Stomach (tissue), 4 donors: ENCODE measurements at regions not wholly inside any gene's neighbourhood (a gene's known extent, or its start where the extent isn't known, plus 50 kb on each side); places are given as distances from the start of the nearest gene placed in this dataset.

Source experiments
- CTCF ChIP-seq, 7 experiments: fragments of 450-650 bp in 4 of 7; fragments of 200-600 bp in 3 of 7; sonication (generic) in 3 of 7; IDR thresholded peaks; one replicate each; pipeline ENCODE4 v1.5.1; 2016 to 2019; ENCODE audit warnings: antibody characterized with exemption in 7 of 7, control low read depth in 2 of 7, mild to moderate bottlenecking in 1 of 7
- EP300 ChIP-seq: sonication (generic); formaldehyde crosslinking; IDR thresholded peaks from one replicate; pipeline ENCODE4 v1.6.1; 2017; ENCODE audit warnings: antibody characterized with exemption
- POLR2A ChIP-seq, 4 donors: fragments of 450-650 bp; IDR thresholded peaks; one replicate each; pipeline ENCODE4 v1.6.1; 2016; ENCODE audit warnings: antibody characterized with exemption in 4 of 4, control low read depth in 2 of 4, mild to moderate bottlenecking in 1 of 4, moderate library complexity in 1 of 4

GRCh38 chr2:153308466-153308865, 170.1 kb downstream of the RPRM start:
- TF ChIP-seq EP300 (no peak), CTCF (IDR thresholded peaks at IDR 0.05) (no peak), POLR2A (IDR thresholded peaks at IDR 0.05) (no peak)
